HG03432 (cell line): ENCODE measurements at regions not wholly inside any gene's neighbourhood (a gene's known extent, or its start where the extent isn't known, plus 50 kb on each side); places are given as distances from the start of the nearest gene placed in this dataset.

Source experiments
- ATAC-seq: cut with Tn5 transposase; IDR thresholded peaks from one replicate; pipeline ENCODE4 v1.9.1; 2021; ENCODE audit warnings: mild to moderate bottlenecking, moderate library complexity; ENCODE audit not compliant: unreplicated experiment

GRCh38 chr1:222243902-222244301 lies 304.0 kb downstream of the HHIPL2 start:
- no peak for ATAC-seq

DNA sequence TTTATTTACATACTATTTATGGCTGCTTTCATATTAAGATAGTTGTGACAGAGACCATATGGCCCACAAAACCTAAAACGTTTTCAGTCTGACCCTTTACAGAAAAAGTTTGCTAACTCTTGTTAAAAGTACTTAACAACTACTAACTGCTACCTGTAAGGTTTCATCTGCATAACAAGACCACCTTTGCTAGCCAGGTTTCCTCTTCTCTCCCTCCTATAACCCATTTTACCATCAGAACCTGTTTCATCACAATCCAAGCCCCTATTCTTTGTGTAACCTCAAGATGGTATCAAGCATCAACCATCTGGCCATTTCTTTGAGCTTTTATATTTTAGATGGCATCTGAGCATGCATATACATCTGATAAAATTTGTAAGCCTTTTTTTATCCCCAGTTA lies 305.4 kb downstream of the HHIPL2 start:
- ATAC-seq, result no peak

GRCh38 chr1:222241410-222241809 lies 306.5 kb downstream of the HHIPL2 start:
- ATAC-seq, result no peak

DNA sequence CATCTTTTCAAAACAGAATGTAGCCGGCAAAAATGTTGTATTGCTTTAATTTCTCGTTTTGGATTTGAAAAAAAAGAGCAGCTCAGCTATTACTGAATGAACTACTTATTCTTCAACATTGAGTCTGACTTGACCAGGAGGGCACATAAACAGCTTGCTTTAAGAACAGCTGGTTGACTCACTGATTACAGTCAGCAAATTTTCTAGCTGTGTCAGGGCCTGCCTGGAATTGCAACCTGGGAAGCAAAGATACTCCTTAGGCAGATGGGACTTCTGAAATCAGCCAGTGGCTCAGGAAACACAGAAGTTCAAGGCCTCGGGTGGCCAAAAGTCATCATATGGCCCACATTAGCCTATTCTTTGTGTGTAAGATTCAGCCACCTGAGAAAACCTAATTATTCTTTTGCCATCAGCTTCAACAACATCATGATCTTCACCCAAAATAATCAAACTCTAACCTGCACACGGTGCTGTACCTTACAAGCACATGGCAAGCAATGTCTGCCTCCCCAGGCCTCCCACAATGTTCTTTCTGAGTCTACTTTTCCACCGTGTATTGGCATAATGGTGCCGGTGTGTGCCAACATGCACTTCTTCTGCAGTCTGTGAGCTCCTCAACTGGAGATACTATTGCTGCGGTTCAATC lies 307.2 kb downstream of the HHIPL2 start:
- ATAC-seq, result no peak

DNA sequence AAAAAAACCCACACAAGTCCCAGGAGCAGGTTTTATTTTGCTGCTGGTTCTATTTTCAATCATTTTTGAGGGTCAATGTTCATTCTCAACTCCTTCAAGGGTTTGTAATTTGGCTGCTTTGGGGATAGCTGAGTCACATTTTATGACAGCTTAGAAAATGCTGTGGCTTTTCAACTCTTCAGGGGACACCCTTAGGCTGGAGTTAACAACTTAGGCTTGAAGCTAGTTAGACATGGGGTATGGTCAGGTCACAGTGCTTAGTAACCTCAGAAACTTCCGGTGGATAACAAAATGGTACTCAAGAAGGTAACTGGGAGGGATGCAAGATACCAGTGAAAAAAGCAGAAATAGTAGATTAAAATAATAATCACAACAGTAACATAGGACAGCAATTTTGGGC lies 308.8 kb downstream of the HHIPL2 start:
- no peak for ATAC-seq

- ATAC-seq, result no peak
Measured at GRCh38 chr1:222234351-222234750, 313.6 kb downstream of the HHIPL2 start.

DNA sequence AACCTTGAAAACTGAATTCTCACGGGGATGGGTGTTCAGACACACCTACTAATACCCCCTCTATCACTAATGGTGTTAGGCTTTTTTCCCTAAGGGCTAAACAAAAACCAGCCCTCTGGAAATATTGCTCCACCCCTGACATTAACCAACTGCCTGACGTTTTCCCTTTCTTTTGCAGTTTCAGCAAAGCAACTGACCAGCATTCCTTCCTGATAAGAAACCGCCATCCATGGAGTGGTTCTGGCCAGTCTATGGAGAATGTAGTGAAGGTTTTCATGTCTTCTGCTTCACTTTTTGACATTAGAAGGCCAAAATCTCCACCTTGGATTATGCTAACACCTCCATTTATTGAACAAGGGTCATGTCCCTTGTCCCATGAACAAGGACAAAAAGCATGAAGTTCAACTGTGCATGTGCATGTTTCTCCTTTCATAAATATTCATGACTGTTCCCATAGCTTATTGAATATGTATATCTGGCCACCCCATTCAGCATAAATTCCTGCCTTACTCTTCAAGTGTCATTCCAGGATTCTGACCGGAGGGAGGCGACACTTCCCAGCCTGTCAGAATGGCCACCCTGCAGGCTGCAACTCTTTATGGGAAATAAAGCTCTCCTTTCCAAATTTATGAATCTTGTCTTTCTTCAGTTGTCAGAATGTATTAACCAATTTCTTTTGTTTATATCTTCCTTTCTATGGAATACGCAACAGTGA lies 314.3 kb downstream of the HHIPL2 start:
- no peak for ATAC-seq

- ATAC-seq, result no peak
Measured at GRCh38 chr1:222232842-222233241, 315.1 kb downstream of the HHIPL2 start.

DNA sequence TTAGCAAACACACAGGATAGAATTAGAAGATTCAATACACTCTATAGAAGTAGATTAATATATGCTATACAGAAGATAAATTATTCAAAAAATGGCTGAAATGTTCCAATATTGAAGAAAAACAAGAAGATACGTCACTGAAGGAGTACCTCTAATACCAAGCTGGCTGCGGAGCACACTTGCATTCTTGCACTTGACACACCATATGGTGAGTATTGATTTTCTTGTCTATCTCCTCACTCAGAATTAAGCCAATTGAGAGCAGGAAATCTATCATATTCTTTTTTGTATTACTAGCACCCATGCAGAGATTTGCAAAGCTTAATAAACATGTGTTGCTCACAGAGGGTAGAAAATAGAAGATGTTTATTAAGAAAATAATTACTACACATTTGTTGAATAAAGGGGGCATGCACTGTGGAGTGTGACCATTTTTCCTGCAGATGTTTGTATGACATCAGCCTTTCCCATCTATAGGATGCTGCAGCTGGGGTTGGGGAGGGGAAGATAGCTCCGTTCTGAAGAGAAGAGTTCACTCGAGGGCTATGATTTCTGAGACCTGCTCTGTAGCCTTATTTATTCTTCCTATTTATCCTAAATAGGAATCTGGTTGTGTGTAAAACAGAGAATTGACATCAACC lies 318.1 kb downstream of the HHIPL2 start:
- ATAC-seq, result no peak

GRCh38 chr1:222225316-222225691 lies 322.6 kb downstream of the HHIPL2 start:
- no peak for ATAC-seq

DNA sequence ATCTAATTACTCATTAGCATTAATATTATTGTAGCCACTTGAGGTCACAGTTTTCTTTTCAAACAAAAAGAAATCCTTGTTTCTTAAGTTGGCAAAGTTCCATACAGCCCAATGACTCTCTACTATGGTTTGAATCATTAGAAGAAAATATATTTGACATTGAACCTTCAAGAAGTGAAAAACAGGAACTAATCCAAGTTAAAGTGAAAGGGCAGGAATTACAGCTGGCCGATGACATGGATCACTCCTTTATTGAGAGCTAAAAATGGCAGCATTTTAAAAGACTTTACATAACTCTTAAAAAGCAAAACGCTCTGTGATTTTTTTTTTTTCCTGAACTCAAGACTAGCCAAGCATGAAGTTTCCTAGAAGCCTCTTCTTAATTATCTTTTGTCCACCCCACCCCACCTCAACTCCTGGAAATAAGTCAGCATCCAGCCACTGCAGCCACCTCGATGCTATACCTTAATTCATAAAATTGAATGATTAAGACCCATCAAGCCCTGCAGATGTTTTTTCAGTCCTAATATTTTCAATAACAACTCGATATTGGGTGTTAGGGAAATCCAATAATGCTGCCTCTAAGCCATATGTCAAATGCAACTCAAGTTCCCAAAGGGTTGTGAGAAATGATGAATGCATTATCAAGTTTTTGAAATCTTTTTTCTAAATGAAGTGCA lies 323.1 kb downstream of the HHIPL2 start:
- ATAC-seq, result no peak

DNA sequence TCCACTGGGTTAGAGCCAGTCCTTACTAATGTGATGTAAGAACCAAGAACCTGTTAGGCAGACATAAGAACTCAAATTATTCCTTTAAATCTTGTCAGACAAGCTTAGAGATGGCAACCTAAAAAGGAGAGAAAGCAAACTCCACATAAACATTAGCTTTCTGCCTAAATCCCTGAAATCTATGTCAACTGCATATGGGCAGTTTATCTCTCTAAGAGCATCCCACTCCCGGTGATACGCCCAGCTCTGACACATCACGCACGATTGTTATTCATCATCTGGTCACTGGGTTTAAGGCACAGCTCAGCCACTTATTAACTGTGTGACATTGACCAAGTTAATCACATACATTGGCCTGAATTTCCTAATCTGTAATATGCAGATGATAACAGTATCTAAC lies 323.7 kb downstream of the HHIPL2 start:
- no peak for ATAC-seq

DNA sequence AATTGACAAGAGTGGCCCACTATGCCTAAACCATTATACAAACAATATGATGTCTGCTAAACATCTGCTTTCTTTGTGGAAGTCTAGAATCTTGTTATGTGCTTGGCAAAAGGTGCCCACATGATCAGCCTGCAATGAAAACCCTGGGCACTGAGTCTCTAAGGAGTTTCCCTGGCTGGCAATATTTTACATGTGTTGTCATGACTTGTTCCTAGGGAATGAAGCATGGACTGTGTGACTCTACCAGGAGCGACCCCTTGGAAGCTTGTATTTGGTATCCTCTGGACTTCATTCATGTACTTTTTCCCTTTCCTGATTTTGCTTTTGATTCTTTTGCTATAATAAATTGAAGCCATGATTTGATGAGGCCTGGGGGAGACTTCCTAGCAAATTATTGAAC lies 324.9 kb downstream of the HHIPL2 start:
- no peak for ATAC-seq

DNA sequence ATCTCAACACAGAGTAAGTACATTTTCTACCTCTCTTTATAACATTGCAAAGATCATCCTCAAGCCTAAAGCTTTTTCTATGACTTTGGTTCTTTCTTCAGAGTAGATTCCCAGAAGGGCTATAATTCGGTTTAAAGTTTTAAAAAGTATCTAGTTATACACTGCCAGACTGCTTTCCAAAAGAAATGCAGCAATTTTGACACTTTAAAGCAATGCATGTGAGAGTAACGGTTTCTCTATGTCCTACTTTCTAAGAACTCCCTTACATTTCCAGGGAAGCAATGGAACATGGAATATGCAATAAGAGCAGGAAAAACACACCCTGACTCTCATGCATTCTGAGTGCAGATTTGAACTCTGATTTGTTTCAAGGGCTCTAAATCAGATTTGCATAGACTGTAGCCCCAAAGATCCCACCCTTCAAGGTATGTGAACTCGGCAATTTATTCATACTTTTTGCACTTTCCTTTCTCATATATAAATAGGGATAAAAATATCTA lies 331.6 kb downstream of the HHIPL2 start:
- no peak for ATAC-seq

DNA sequence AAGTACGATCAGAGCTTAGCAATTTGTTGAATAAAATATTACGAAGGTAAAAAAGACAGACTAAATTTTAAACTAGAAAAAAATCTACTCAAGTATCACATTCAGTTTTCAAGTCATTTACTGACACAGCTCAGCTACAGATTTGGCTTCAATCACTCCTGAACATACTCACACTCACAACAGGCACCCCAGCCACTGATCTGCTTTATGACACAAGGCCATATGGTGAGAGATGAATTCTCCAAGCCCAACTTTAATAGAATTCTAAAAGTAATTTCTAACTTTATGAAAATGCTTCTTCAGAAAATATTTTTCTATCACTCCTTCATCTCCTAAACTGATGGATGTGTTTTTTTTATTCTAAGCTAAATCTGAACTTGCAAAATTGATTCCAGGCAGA lies 337.1 kb downstream of the HHIPL2 start:
- no peak for ATAC-seq

GRCh38 chr1:222204475-222204874 lies 343.4 kb downstream of the HHIPL2 start:
- ATAC-seq, result no peak

DNA sequence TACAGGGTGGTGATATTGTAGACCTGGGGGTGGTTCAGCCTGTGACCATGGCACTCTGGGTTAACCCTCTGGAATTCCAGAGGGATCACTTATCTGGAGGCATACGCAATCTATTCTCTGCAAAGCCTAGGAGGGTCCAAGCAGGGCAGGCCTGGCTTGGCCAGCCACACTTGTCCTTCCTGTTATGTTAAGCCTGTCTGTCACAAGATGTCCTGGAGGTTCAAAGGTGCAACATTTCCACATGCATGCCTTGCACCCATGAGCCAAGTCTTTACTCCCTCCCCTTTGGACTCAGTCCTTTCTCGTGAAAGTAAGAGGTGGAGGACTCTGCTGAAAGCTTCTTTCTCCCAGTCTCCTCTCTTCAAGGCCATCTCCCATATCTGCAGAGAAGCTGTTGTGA lies 345.1 kb downstream of the HHIPL2 start:
- no peak for ATAC-seq

- no peak for ATAC-seq
Measured at GRCh38 chr1:222196736-222197135, 351.2 kb downstream of the HHIPL2 start.

- ATAC-seq, result no peak
Measured at GRCh38 chr1:222196288-222196687, 351.6 kb downstream of the HHIPL2 start.

DNA sequence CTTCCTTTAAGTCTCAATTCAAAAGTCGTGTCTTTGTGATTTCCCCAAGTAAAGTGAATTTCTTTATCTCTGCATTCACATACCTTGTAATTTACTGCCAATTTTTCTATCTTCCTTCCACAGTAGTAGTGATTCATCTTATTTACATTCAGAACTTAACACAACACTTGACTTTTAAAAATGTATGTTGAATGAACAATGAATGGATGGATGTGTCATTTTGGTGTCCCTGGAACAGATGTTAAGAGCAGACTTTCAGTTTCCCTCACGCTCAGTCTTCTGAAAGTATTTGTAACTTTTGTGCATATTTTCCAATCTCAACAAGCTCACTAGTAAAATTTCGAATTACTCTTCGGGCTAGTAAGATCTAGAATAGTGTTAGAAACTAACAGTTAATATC lies 352.0 kb downstream of the HHIPL2 start:
- peak; percentile 42 for ATAC-seq

- ATAC-seq, result no peak
Measured at GRCh38 chr1:222189218-222189617, 358.7 kb downstream of the HHIPL2 start.
